ENCODE measurements at regions not wholly inside any gene's neighbourhood (a gene's known extent, or its start where the extent isn't known, plus 50 kb on each side); places are given as distances from the start of the nearest gene placed in this dataset.

GRCh38 chr10:24119896-24120295 is 89.0 kb upstream of the KIAA1217 start:
- no peak for DNase-seq (ENCODE audit: low read depth, low spot score)

GRCh38 chr10:24120646-24121045 is 88.3 kb upstream of the KIAA1217 start:
- no peak for DNase-seq (ENCODE audit: low read depth, low spot score)

- no peak for DNase-seq (ENCODE audit: low read depth, low spot score)
Observed at GRCh38 chr10:24127516-24127915, 81.4 kb upstream of the KIAA1217 start.

GRCh38 chr10:24128066-24128730 is 80.7 kb upstream of the KIAA1217 start:
- DNase-seq (ENCODE audit: low read depth, low spot score) = peak; percentile 61

GRCh38 chr10:24132741-24133140 is 76.2 kb upstream of the KIAA1217 start:
- DNase-seq (ENCODE audit: low read depth, low spot score) = peak; percentile 34

GRCh38 chr10:24133835-24134234 is 75.1 kb upstream of the KIAA1217 start:
- no peak for DNase-seq (ENCODE audit: low read depth, low spot score)

- no peak for DNase-seq (ENCODE audit: low read depth, low spot score)
Observed at GRCh38 chr10:24136070-24136469, 72.9 kb upstream of the KIAA1217 start.

- no peak for DNase-seq (ENCODE audit: low read depth, low spot score)
Observed at GRCh38 chr10:24147321-24147720, 61.6 kb upstream of the KIAA1217 start.

- DNase-seq (ENCODE audit: low read depth, low spot score) = no peak
Observed at GRCh38 chr10:24149640-24150039, 59.3 kb upstream of the KIAA1217 start.

GRCh38 chr10:24150853-24151252 is 58.1 kb upstream of the KIAA1217 start:
- no peak for DNase-seq (ENCODE audit: low read depth, low spot score)

GRCh38 chr10:24152270-24152669 is 56.7 kb upstream of the KIAA1217 start:
- DNase-seq (ENCODE audit: low read depth, low spot score) = no peak

GRCh38 chr10:24153031-24153430 is 55.9 kb upstream of the KIAA1217 start:
- DNase-seq (ENCODE audit: low read depth, low spot score) = no peak

GRCh38 chr10:24153537-24153936 is 55.4 kb upstream of the KIAA1217 start:
- no peak for DNase-seq (ENCODE audit: low read depth, low spot score)

GRCh38 chr10:24156686-24157085 is 52.3 kb upstream of the KIAA1217 start:
- peak; percentile 23 for DNase-seq (ENCODE audit: low read depth, low spot score)

GRCh38 chr10:24157567-24157966 is 51.4 kb upstream of the KIAA1217 start:
- DNase-seq (ENCODE audit: low read depth, low spot score) = no peak
